Mesenteric fat pad (tissue), 1 donor: ENCODE measurements at regions not wholly inside any gene's neighbourhood (a gene's known extent, or its start where the extent isn't known, plus 50 kb on each side); places are given as distances from the start of the nearest gene placed in this dataset.

Experiments
- DNase-seq: peaks from one replicate; pipeline ENCODE4 v3.0.0-alpha.2; 2020; ENCODE audit warnings: low spot score
- donor health status: DM: yes; HTN: yes; CAD: no.

- DNase-seq = no peak
Observed at GRCh38 chr6:44634321-44634720, 246.8 kb downstream of the CDC5L start.

GRCh38 chr6:44635486-44635885 is 248.0 kb downstream of the CDC5L start:
- DNase-seq = no peak

- no peak for DNase-seq
Observed at GRCh38 chr6:44636561-44637248, 249.2 kb downstream of the CDC5L start.

GRCh38 chr6:44641344-44642031 is 254.0 kb downstream of the CDC5L start:
- no peak for DNase-seq

- no peak for DNase-seq
Observed at GRCh38 chr6:44642349-44642748, 254.8 kb downstream of the CDC5L start.

- DNase-seq = no peak
Observed at GRCh38 chr6:44642870-44643522, 255.5 kb downstream of the CDC5L start.

- DNase-seq = no peak
Observed at GRCh38 chr6:44645276-44645675, 257.8 kb downstream of the CDC5L start.

- no peak for DNase-seq
Observed at GRCh38 chr6:44646355-44646754, 258.8 kb downstream of the CDC5L start.

- DNase-seq = no peak
Observed at GRCh38 chr6:44649365-44650025, 262.0 kb downstream of the CDC5L start.

- no peak for DNase-seq
Observed at GRCh38 chr6:44650495-44650894, 263.0 kb downstream of the CDC5L start.

GRCh38 chr6:44650947-44651346 is 263.4 kb downstream of the CDC5L start:
- no peak for DNase-seq

- DNase-seq = no peak
Observed at GRCh38 chr6:44651604-44652003, 264.1 kb downstream of the CDC5L start.

- no peak for DNase-seq
Observed at GRCh38 chr6:44652547-44652946, 265.0 kb downstream of the CDC5L start.

- no peak for DNase-seq
Observed at GRCh38 chr6:44653091-44653490, 265.6 kb downstream of the CDC5L start.

- DNase-seq = no peak
Observed at GRCh38 chr6:44653761-44654218, 266.3 kb downstream of the CDC5L start.

- no peak for DNase-seq
Observed at GRCh38 chr6:44655412-44656342, 268.2 kb downstream of the CDC5L start.

GRCh38 chr6:44656691-44657090 is 269.2 kb downstream of the CDC5L start:
- no peak for DNase-seq

GRCh38 chr6:44657206-44657819 is 269.8 kb downstream of the CDC5L start:
- no peak for DNase-seq

- no peak for DNase-seq
Observed at GRCh38 chr6:44658571-44658970, 271.1 kb downstream of the CDC5L start.

- DNase-seq = no peak
Observed at GRCh38 chr6:44659726-44660125, 272.2 kb downstream of the CDC5L start.
